ENCODE measurements at regions not wholly inside any gene's neighbourhood (a gene's known extent, or its start where the extent isn't known, plus 50 kb on each side); places are given as distances from the start of the nearest gene placed in this dataset.

DNA sequence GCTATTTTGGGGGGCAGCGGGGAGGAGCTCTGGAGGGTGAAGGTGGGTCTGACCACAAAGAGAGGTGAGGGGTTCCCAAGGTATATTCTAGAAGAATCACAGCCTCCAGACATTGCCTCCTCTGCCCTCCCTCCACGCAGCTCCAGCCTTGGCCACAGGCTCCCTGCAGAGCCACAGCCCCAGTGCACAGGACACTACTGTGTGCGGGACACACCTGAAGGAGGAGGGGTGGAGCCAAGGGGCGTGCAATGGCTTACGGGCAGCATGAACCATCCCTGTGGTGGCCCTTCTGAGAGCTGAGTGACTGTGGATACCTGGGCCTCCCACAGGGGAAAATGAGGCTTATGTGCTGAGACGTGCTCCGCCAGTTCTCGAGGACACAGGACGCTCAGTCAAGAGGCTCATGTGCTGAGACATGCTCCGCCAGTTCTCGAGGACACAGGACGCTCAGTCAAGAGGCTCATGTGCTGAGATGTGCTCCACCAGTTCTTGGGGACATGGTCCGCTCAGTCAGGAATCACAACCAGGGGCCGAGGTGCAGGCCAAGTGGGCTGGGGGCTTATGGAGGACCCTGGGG, 417.3 kb downstream of the SHANK2 start:
- H3K36me3 Mint-ChIP-seq (ENCODE audit: low read depth): no peaks in the 10 kb centered on the region
- H3K27me3 Mint-ChIP-seq: peaks cover 19% of the 10 kb centered on the region
- H3K9me3 ChIP-seq (ENCODE audit: control insufficient read depth, low read length, poor library complexity, severe bottlenecking): no peaks in the 10 kb centered on the region
- ATAC-seq (no peak), DNase-seq (no peak)
- H3K27ac Mint-ChIP-seq: no peak overlapping the region
- no peaks in the 10 kb centered on the region for H3K4me1 Mint-ChIP-seq
- no peak overlapping the region for H3K4me3 Mint-ChIP-seq

DNA sequence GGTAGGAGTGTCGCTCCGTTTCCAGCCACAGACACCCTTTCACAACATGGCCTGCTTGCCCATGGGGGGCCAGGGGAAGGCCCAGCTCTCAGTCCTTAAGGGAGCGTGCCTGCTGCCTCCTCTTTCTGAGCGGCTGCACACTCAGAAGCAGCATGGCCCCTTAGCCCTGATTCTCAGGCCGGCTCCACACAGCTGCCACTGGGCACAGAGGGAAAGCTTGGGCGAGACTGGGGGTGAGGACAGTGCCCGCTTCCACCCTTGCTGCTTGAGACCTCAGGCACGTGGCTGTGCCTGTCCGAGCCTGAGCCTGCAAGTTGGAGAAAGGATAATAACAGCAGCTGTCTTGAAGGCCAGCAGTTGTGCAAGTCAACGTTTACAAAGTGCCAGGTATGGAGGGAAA, 416.3 kb downstream of the SHANK2 start:
- H3K9me3 ChIP-seq (ENCODE audit: control insufficient read depth, low read length, poor library complexity, severe bottlenecking): no peaks in the 10 kb centered on the region
- Mint-ChIP-seq H3K27me3 (peaks cover 19% of the 10 kb centered on the region), H3K27ac (no peak overlapping the region), H3K4me3 (no peak overlapping the region), H3K36me3 (ENCODE audit: low read depth) (no peaks in the 10 kb centered on the region), H3K4me1 (no peaks in the 10 kb centered on the region)
- no peak for DNase-seq
- no peak for ATAC-seq

- Mint-ChIP-seq H3K4me3 (no peak overlapping the region), H3K36me3 (ENCODE audit: low read depth) (peaks cover 2% of the 10 kb centered on the region), H3K4me1 (no peaks in the 10 kb centered on the region), H3K27ac (no peak overlapping the region), H3K27me3 (peaks cover 10% of the 10 kb centered on the region)
- ATAC-seq: no peak
- no peak for DNase-seq
- H3K9me3 ChIP-seq (ENCODE audit: control insufficient read depth, low read length, poor library complexity, severe bottlenecking): no peaks in the 10 kb centered on the region
Measured at GRCh38 chr11:70838198-70838597, 414.2 kb downstream of the SHANK2 start.

DNA sequence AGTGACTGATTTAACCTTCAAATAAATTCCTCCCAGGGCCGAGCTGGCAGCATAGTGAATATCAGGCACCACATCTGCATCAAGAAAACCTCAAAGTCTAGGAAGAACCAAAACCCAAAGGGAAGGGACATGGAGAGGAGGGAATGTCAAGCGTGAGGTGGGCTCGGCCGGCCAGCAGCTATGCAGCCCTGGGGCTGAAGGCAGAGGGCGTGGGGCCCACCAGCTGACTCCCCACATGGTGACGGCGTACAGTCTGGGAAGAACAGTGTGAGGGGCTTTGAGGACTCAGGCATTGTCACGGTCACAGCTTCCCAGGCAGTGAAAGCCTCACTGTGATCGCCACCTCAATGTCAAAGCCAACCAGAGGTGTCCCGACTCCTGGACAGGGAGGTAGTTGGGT, 412.5 kb downstream of the SHANK2 start:
- H3K9me3 ChIP-seq (ENCODE audit: control insufficient read depth, low read length, poor library complexity, severe bottlenecking): no peaks in the 10 kb centered on the region
- DNase-seq (no peak), ATAC-seq (no peak)
- no peak overlapping the region for H3K27ac Mint-ChIP-seq
- H3K4me3 Mint-ChIP-seq: no peak overlapping the region
- peaks cover 2% of the 10 kb centered on the region for H3K36me3 Mint-ChIP-seq (ENCODE audit: low read depth)
- no peaks in the 10 kb centered on the region for H3K4me1 Mint-ChIP-seq
- H3K27me3 Mint-ChIP-seq: peaks cover 6% of the 10 kb centered on the region

GRCh38 chr11:70841264-70841663, 411.1 kb downstream of the SHANK2 start:
- ATAC-seq: no peak
- no peaks in the 10 kb centered on the region for H3K4me1 Mint-ChIP-seq
- peaks cover 2% of the 10 kb centered on the region for H3K36me3 Mint-ChIP-seq (ENCODE audit: low read depth)
- H3K27ac Mint-ChIP-seq: no peak overlapping the region
- no peak overlapping the region for H3K4me3 Mint-ChIP-seq
- DNase-seq: no peak
- H3K9me3 ChIP-seq (ENCODE audit: control insufficient read depth, low read length, poor library complexity, severe bottlenecking): no peaks in the 10 kb centered on the region
- H3K27me3 Mint-ChIP-seq: peaks cover 11% of the 10 kb centered on the region

GRCh38 chr11:70842256-70842655, 410.1 kb downstream of the SHANK2 start:
- ATAC-seq: no peak

GRCh38 chr11:70842701-70843100, 409.7 kb downstream of the SHANK2 start:
- H3K27me3 Mint-ChIP-seq: peaks cover 11% of the 10 kb centered on the region
- ATAC-seq (no peak), DNase-seq (no peak)

More at GRCh38 chr11:70842256-70842655, 410.1 kb downstream of the SHANK2 start:
- Mint-ChIP-seq H3K27ac (no peak overlapping the region), H3K27me3 (peaks cover 11% of the 10 kb centered on the region), H3K36me3 (ENCODE audit: low read depth) (peaks cover 2% of the 10 kb centered on the region), H3K4me3 (no peak overlapping the region), H3K4me1 (no peaks in the 10 kb centered on the region)
- no peaks in the 10 kb centered on the region for H3K9me3 ChIP-seq (ENCODE audit: control insufficient read depth, low read length, poor library complexity, severe bottlenecking)
- DNase-seq: no peak

GRCh38 chr11:70843906-70844305, 408.5 kb downstream of the SHANK2 start:
- Mint-ChIP-seq H3K27me3 (peaks cover 11% of the 10 kb centered on the region), H3K27ac (no peak overlapping the region), H3K4me1 (no peaks in the 10 kb centered on the region), H3K4me3 (no peak overlapping the region), H3K36me3 (ENCODE audit: low read depth) (peaks cover 2% of the 10 kb centered on the region)
- ATAC-seq (no peak), DNase-seq (no peak)
- no peaks in the 10 kb centered on the region for H3K9me3 ChIP-seq (ENCODE audit: control insufficient read depth, low read length, poor library complexity, severe bottlenecking)

More at GRCh38 chr11:70842701-70843100, 409.7 kb downstream of the SHANK2 start:
- H3K36me3 Mint-ChIP-seq (ENCODE audit: low read depth): peaks cover 2% of the 10 kb centered on the region
- no peak overlapping the region for H3K27ac Mint-ChIP-seq
- H3K4me3 Mint-ChIP-seq: no peak overlapping the region
- H3K9me3 ChIP-seq (ENCODE audit: control insufficient read depth, low read length, poor library complexity, severe bottlenecking): no peaks in the 10 kb centered on the region
- no peaks in the 10 kb centered on the region for H3K4me1 Mint-ChIP-seq

- ATAC-seq: no peak
- no peaks in the 10 kb centered on the region for H3K9me3 ChIP-seq (ENCODE audit: control insufficient read depth, low read length, poor library complexity, severe bottlenecking)
Measured at GRCh38 chr11:70844387-70844786, 408.0 kb downstream of the SHANK2 start.

GRCh38 chr11:70845591-70846041, 406.8 kb downstream of the SHANK2 start:
- no peaks in the 10 kb centered on the region for H3K4me1 Mint-ChIP-seq
- ATAC-seq (no peak), DNase-seq (no peak)
- peaks cover 5% of the 10 kb centered on the region for H3K36me3 Mint-ChIP-seq (ENCODE audit: low read depth)
- no peaks in the 10 kb centered on the region for H3K9me3 ChIP-seq (ENCODE audit: control insufficient read depth, low read length, poor library complexity, severe bottlenecking)
- no peak overlapping the region for H3K27ac Mint-ChIP-seq
- H3K4me3 Mint-ChIP-seq: no peak overlapping the region
- H3K27me3 Mint-ChIP-seq: peaks cover 11% of the 10 kb centered on the region

More at GRCh38 chr11:70844387-70844786, 408.0 kb downstream of the SHANK2 start:
- no peak for DNase-seq
- Mint-ChIP-seq H3K4me1 (no peaks in the 10 kb centered on the region), H3K4me3 (no peak overlapping the region), H3K27ac (no peak overlapping the region), H3K27me3 (peaks cover 11% of the 10 kb centered on the region), H3K36me3 (ENCODE audit: low read depth) (peaks cover 2% of the 10 kb centered on the region)

DNA sequence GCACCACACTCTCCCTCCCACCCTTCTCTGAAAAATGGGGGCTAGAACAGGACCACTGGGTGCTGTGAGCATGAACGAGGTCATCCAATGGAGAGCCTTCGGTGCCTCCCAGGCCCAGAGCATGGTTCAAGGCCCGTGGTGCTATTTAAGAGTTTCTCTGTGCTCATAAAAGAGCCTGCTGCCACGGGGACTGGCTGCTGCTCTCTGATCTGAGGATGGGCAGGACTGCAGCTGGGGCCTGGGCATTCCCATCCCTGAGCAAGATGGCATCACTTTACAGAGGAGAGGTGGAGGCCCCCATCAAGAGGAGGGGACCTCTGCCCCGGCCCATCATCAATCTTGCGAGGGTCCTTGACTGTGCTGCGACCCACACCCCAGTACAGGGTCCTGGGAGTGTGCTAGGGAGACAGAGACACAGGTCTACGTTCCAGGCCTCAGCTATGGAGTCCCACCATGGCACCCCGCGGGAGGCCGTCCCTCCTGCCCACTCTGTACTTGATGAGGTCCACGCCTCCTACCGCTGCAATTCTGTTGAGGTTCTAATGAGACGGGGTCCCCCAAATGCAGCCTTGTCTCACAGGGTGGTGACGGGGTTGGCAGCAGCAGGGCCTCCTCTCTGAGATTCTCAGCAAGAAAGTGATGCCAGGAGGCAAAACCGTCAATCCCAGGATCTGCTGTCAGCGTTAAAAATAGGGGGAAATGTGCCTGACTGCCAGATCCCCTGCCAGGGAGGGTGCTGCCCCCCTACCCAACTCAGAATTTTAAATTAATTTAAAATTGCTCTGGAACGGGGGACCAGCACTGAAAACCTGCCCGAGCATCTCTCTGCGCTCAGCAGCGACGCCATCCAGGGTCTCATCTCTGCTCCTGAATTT, 405.4 kb downstream of the SHANK2 start:
- no peak for ATAC-seq
- no peak overlapping the region for H3K27ac Mint-ChIP-seq
- H3K9me3 ChIP-seq (ENCODE audit: control insufficient read depth, low read length, poor library complexity, severe bottlenecking): no peaks in the 10 kb centered on the region

GRCh38 chr11:70848243-70848750, 404.1 kb downstream of the SHANK2 start:
- H3K27ac Mint-ChIP-seq: no peak overlapping the region

More for the DNA sequence above, 405.4 kb downstream of the SHANK2 start:
- no peak for DNase-seq
- Mint-ChIP-seq H3K36me3 (ENCODE audit: low read depth) (peaks cover 3% of the 10 kb centered on the region), H3K4me3 (no peak overlapping the region), H3K4me1 (no peaks in the 10 kb centered on the region), H3K27me3 (peaks cover 11% of the 10 kb centered on the region)

GRCh38 chr11:70849031-70849430, 403.3 kb downstream of the SHANK2 start:
- H3K27me3 Mint-ChIP-seq: peaks cover 11% of the 10 kb centered on the region
- no peaks in the 10 kb centered on the region for H3K9me3 ChIP-seq (ENCODE audit: control insufficient read depth, low read length, poor library complexity, severe bottlenecking)
- DNase-seq (no peak), ATAC-seq (no peak)
- H3K27ac Mint-ChIP-seq: no peak overlapping the region
- no peaks in the 10 kb centered on the region for H3K4me1 Mint-ChIP-seq
- H3K4me3 Mint-ChIP-seq: no peak overlapping the region
- peaks cover 3% of the 10 kb centered on the region for H3K36me3 Mint-ChIP-seq (ENCODE audit: low read depth)

More at GRCh38 chr11:70848243-70848750, 404.1 kb downstream of the SHANK2 start:
- Mint-ChIP-seq H3K4me1 (no peaks in the 10 kb centered on the region), H3K4me3 (no peak overlapping the region), H3K36me3 (ENCODE audit: low read depth) (peaks cover 3% of the 10 kb centered on the region), H3K27me3 (peaks cover 11% of the 10 kb centered on the region)
- no peak for ATAC-seq
- DNase-seq: no peak
- no peaks in the 10 kb centered on the region for H3K9me3 ChIP-seq (ENCODE audit: control insufficient read depth, low read length, poor library complexity, severe bottlenecking)

Measured in T-helper 17 cell (primary cell).